DND-41 (cell line): ENCODE measurements at regions not wholly inside any gene's neighbourhood (a gene's known extent, or its start where the extent isn't known, plus 50 kb on each side); places are given as distances from the start of the nearest gene placed in this dataset.

Experiments
- ATAC-seq: fragments of 200-7000 bp; cut with Tn5 transposase; 3 replicates; pipeline ENCODE4 v1.9.1; 2021; ENCODE audit warnings: low read depth; ENCODE audit not compliant: insufficient read depth
- DNase-seq: peaks from one replicate; pipeline ENCODE4 v3.0.0-alpha.2; 2020
- H2AFZ ChIP-seq: 2 replicates; pipeline ENCODE4 v1.6.0; 2012; ENCODE audit warnings: low read depth, low read length
- H3K27ac ChIP-seq: 2 replicates; pipeline ENCODE4 v1.5.1; 2012; ENCODE audit warnings: low read length, inconsistent platforms
- H3K27me3 ChIP-seq: fragments of 200-600 bp; sonication (generic); 2 replicates; pipeline ENCODE4 v1.6.0; 2012; ENCODE audit warnings: low read length, mild to moderate bottlenecking, inconsistent platforms; ENCODE audit not compliant: insufficient read depth, poor library complexity
- H3K36me3 ChIP-seq: 2 replicates; pipeline ENCODE4 v1.5.1; 2012; ENCODE audit warnings: low read length, inconsistent platforms; ENCODE audit not compliant: insufficient read depth
- H3K4me1 ChIP-seq: 2 replicates; pipeline ENCODE4 v1.5.1; 2012; ENCODE audit warnings: mild to moderate bottlenecking, low read length; ENCODE audit not compliant: insufficient read depth
- H3K4me2 ChIP-seq: 2 replicates; pipeline ENCODE4 v1.6.0; 2012; ENCODE audit warnings: mild to moderate bottlenecking, moderate library complexity, low read length, inconsistent platforms; ENCODE audit not compliant: insufficient read depth
- H3K4me3 ChIP-seq, 2 experiments: fragments of 200-600 bp in 1 of 2; shearing (Covaris generic) in 1 of 2; 2 replicates each; pipeline ENCODE4 v1.5.1; 2012 to 2016; ENCODE audit warnings: inconsistent platforms in 2 of 2, low read length in 2 of 2, mild to moderate bottlenecking in 2 of 2, low read depth in 1 of 2, moderate library complexity in 1 of 2
- H3K79me2 ChIP-seq: 2 replicates; pipeline ENCODE4 v1.6.0; 2012; ENCODE audit warnings: low read length, inconsistent platforms; ENCODE audit not compliant: insufficient read depth
- H3K9ac ChIP-seq: 2 replicates; pipeline ENCODE4 v1.6.0; 2012; ENCODE audit warnings: low read depth, mild to moderate bottlenecking, inconsistent platforms, low read length, moderate library complexity
- H3K9me3 ChIP-seq: 2 replicates; pipeline ENCODE4 v1.5.1; 2012; ENCODE audit warnings: low read length, moderate library complexity, mild to moderate bottlenecking, inconsistent platforms; ENCODE audit not compliant: insufficient read depth, severe bottlenecking
- H4K20me1 ChIP-seq: 2 replicates; pipeline ENCODE4 v1.6.0; 2012; ENCODE audit warnings: low read length; ENCODE audit not compliant: insufficient read depth
- EZH2 ChIP-seq: IDR thresholded peaks from 3 replicates; pipeline ENCODE4 v1.6.1; 2012; ENCODE audit warnings: borderline replicate concordance, low read depth, mild to moderate bottlenecking, moderate library complexity, low read length, inconsistent platforms; ENCODE audit not compliant: severe bottlenecking
- TF ChIP-seq, protein P1 (sequence below): IDR thresholded peaks from 2 replicates; pipeline ENCODE4 v1.5.1; 2012; ENCODE audit warnings: borderline replicate concordance, low read length, moderate library complexity, mild to moderate bottlenecking; ENCODE audit not compliant: poor library complexity, severe bottlenecking; ENCODE audit errors: extremely low read depth

- Histone ChIP-seq H3K36me3 (no peaks in the 10 kb centered on the region), H3K79me2 (no peaks in the 10 kb centered on the region), H2AFZ (no peak overlapping the region), H3K27ac (no peak overlapping the region), H3K27me3 (peaks cover 2% of the 10 kb centered on the region), H4K20me1 (no peaks in the 10 kb centered on the region), H3K4me1 (no peaks in the 10 kb centered on the region), H3K9me3 (no peaks in the 10 kb centered on the region), H3K9ac (no peak overlapping the region), H3K4me2 (no peak overlapping the region), H3K4me3 (no peak overlapping the region)
- TF ChIP-seq EZH2: no peak
- DNase-seq (no peak), ATAC-seq (no peak)
These were observed 211.2 kb downstream of the CPEB2 start for GRCh38 chr4:15213302-15213970.

- H2AFZ ChIP-seq: no peak overlapping the region
- H3K27me3 ChIP-seq: peaks cover 2% of the 10 kb centered on the region
- ATAC-seq (no peak), DNase-seq (no peak)
- no peak overlapping the region for H3K4me2 ChIP-seq
- H4K20me1 ChIP-seq: no peaks in the 10 kb centered on the region
- H3K9me3 ChIP-seq: no peaks in the 10 kb centered on the region
- H3K36me3 ChIP-seq: no peaks in the 10 kb centered on the region
- H3K79me2 ChIP-seq: no peaks in the 10 kb centered on the region
- TF ChIP-seq, protein P1, sequence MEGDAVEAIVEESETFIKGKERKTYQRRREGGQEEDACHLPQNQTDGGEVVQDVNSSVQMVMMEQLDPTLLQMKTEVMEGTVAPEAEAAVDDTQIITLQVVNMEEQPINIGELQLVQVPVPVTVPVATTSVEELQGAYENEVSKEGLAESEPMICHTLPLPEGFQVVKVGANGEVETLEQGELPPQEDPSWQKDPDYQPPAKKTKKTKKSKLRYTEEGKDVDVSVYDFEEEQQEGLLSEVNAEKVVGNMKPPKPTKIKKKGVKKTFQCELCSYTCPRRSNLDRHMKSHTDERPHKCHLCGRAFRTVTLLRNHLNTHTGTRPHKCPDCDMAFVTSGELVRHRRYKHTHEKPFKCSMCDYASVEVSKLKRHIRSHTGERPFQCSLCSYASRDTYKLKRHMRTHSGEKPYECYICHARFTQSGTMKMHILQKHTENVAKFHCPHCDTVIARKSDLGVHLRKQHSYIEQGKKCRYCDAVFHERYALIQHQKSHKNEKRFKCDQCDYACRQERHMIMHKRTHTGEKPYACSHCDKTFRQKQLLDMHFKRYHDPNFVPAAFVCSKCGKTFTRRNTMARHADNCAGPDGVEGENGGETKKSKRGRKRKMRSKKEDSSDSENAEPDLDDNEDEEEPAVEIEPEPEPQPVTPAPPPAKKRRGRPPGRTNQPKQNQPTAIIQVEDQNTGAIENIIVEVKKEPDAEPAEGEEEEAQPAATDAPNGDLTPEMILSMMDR: no peak
- TF ChIP-seq EZH2: no peak
- no peak overlapping the region for H3K9ac ChIP-seq
- no peaks in the 10 kb centered on the region for H3K4me1 ChIP-seq
- no peak overlapping the region for H3K4me3 ChIP-seq
- H3K27ac ChIP-seq: no peak overlapping the region
These were observed 212.7 kb upstream of the C1QTNF7 start for GRCh38 chr4:15215109-15215508.

GRCh38 chr4:15226203-15226602 lies 201.6 kb upstream of the C1QTNF7 start:
- Histone ChIP-seq H2AFZ (no peak overlapping the region), H3K27ac (no peak overlapping the region), H3K4me2 (no peak overlapping the region), H3K79me2 (no peaks in the 10 kb centered on the region), H3K4me1 (no peaks in the 10 kb centered on the region), H3K9me3 (no peaks in the 10 kb centered on the region), H3K9ac (no peak overlapping the region), H3K36me3 (no peaks in the 10 kb centered on the region), H3K27me3 (no peaks in the 10 kb centered on the region), H4K20me1 (no peaks in the 10 kb centered on the region), H3K4me3 (no peak overlapping the region)
- TF ChIP-seq EZH2: no peak
- TF ChIP-seq, protein P1: no peak
- no peak for DNase-seq
- no peak for ATAC-seq

DNA sequence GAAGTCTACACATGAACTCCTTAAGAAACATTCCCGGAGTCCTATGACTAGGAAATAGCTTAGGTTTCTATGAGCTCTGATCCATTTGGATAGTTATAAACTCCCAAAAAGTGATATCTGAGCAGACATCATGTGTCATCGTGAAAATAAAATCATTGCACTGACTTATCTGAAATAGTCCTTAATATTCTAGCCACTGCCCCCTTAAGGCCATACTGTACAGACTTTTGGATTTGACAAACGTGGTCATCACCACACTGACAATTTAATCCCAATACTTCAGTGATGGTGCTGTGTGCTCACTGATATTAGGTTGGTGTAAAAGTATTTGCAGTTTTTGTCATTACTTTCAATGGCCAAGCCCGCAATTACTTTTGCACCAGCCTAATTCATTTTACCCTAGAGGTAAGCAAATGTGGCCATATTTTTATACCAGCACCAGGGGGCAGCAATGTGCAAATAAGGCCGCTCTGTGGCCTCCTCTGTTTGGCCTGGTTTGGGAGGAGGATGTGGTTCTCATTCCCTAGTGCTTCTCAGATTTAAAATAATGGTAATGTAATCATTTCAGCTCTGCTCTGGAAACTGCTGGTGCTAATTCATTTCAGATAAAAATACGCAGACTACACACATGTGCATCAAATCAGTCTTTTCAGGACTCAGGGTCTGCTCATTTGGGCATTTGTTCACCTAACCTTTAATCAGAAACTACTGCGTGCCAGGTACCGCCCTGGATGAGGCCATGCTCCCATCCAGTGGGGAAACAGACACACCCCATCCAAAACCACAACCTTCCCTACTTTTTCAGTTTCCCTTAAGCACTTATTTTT lies 196.4 kb upstream of the C1QTNF7 start:
- no peaks in the 10 kb centered on the region for H3K79me2 ChIP-seq
- H3K4me3 ChIP-seq: no peak overlapping the region
- TF ChIP-seq, protein P1: peak; percentile 83
- no peak for TF ChIP-seq EZH2
- H3K36me3 ChIP-seq: no peaks in the 10 kb centered on the region
- no peak overlapping the region for H3K4me2 ChIP-seq
- H3K4me1 ChIP-seq: no peaks in the 10 kb centered on the region
- peaks cover 2% of the 10 kb centered on the region for H3K27me3 ChIP-seq
- H4K20me1 ChIP-seq: no peaks in the 10 kb centered on the region
- no peak overlapping the region for H3K27ac ChIP-seq
- H2AFZ ChIP-seq: no peak overlapping the region
- no peaks in the 10 kb centered on the region for H3K9me3 ChIP-seq
- H3K9ac ChIP-seq: no peak overlapping the region
- DNase-seq (peak; percentile 82), ATAC-seq (peak; percentile 95)
